ENCODE measurements at regions not wholly inside any gene's neighbourhood (a gene's known extent, or its start where the extent isn't known, plus 50 kb on each side); places are given as distances from the start of the nearest gene placed in this dataset.

DNA sequence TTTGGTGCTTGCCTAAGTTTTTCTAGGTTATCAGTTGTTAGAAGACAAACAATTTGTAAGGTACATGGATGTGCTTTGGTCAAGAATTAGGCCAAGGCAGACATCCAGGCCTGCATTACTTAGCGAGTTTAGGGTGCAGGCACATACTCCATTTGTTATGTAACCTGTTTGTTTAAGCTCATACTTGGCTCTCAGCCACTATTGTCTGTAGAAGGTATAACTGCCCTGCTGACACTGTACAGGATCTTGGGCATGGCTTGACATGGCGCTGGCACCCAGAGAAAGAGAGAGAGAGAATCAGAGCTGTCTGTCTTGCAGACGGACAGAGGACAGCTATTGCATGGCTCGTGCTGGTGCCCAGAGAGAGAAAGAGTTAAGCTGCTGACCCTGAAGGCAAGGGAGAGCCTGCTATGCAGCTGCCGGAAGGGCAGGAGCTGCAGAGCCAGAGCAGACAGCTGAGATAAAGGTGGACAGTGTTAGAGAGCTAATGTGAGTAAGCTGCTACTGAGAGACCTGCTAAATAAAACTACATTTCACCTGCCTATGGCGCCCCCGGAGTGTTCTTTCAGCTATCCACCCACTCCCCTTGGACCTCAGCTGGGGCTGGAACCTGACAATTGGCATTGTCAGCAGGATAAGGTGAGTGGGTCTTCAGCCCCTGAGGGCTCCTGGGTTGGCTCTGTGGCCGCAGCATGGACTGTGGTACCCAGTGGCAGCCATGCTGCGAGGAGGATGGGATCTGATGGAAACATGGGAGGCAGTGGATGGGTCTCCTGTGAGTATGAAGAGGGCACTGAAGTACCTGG, 120.9 kb upstream of the TMEM106B start:
- DNase-seq, result no peak

DNA sequence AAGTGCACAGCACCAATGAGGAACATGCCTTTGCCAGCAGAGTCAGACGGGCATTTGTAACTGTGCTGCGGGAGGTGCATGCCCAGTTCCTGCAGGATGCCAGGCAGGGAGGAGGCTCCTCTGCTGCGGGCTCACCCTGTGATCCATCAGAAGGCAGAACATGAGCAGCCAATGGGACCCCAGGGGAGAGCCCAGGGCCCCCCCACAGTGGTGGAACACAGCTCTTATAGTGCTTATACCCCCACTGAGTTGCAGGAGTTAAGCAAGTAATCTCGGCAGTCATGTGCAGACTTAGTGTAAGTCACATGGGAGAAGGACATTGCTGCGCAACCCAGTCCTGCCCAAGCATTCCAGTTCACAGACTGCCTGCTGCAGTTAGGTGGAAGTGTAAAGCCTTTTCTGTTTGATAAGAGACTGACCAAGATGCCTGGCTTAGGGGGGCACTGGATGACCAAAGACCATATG, 120.3 kb upstream of the TMEM106B start:
- no peak for DNase-seq

GRCh38 chr7:12091231-12091630, 119.9 kb upstream of the TMEM106B start:
- no peak for DNase-seq

- no peak for DNase-seq
These were observed 118.5 kb upstream of the TMEM106B start for GRCh38 chr7:12092499-12093130.

- DNase-seq, result no peak
These were observed 117.7 kb upstream of the TMEM106B start for GRCh38 chr7:12093365-12093764.

DNA sequence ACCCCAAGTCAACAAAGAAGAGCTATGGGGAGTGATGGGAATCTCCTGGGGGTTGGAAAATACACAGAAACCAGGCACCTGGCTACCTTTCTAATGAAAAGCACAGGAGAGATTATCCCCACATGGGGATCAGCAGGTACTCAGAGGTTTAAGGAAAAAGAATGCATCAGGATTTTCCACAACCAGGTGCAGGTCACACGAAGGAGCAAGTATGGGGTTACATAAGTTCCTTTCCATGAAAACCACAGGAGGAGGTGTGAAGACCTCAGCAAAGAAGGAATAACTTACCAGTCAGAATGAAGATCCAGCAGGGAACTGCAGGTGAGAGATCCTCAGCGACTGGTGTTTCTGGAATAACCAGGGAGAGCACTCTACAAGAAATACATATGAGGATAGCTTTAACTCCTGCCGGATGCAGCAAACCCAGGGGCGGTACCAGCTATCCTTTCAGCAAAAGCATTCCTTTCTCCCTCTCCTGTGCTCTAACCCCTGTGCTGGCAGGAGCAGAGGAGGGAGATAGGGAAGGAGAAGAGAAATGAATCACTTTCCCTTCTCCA, 116.7 kb upstream of the TMEM106B start:
- no peak for DNase-seq

GRCh38 chr7:12102126-12102525, 109.0 kb upstream of the TMEM106B start:
- no peak for DNase-seq

GRCh38 chr7:12102527-12102926, 108.6 kb upstream of the TMEM106B start:
- no peak for DNase-seq

GRCh38 chr7:12103948-12104347, 107.1 kb upstream of the TMEM106B start:
- no peak for DNase-seq

- no peak for DNase-seq
These were observed 103.7 kb upstream of the TMEM106B start for GRCh38 chr7:12107381-12107780.

GRCh38 chr7:12107841-12108254, 103.2 kb upstream of the TMEM106B start:
- no peak for DNase-seq

GRCh38 chr7:12110425-12110824, 100.7 kb upstream of the TMEM106B start:
- DNase-seq, result no peak

GRCh38 chr7:12111422-12112405, 99.4 kb upstream of the TMEM106B start:
- DNase-seq, result no peak

GRCh38 chr7:12117170-12117569, 93.9 kb upstream of the TMEM106B start:
- no peak for DNase-seq

GRCh38 chr7:12119620-12120303, 91.3 kb upstream of the TMEM106B start:
- DNase-seq, result no peak

GRCh38 chr7:12120632-12121031, 90.5 kb upstream of the TMEM106B start:
- DNase-seq, result no peak

GRCh38 chr7:12123172-12123571, 87.9 kb upstream of the TMEM106B start:
- no peak for DNase-seq

- DNase-seq, result no peak
These were observed 87.1 kb upstream of the TMEM106B start for GRCh38 chr7:12124028-12124427.

GRCh38 chr7:12127455-12127854, 83.6 kb upstream of the TMEM106B start:
- no peak for DNase-seq

GRCh38 chr7:12130609-12131008, 80.5 kb upstream of the TMEM106B start:
- DNase-seq, result no peak

GRCh38 chr7:12131122-12131521, 80.0 kb upstream of the TMEM106B start:
- DNase-seq, result no peak

DNA sequence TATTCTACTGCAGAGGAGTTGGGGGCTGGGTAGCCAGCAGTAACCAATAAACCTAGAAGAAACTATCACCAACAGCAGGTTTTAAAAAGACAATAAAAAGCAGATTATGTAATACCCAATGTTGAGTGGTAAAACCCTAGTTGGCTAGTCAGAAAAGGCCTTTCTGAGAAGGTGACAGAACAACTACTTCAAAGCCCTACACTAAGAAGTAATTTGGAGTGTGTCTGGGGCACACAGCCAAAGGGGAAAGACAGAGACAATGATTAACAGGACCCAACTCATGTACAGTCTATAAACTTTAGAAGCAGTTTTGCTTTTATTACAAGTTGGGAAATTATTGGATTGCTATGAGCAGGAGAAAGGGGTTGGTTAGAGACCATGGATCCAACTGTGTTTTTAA, 77.2 kb upstream of the TMEM106B start:
- no peak for DNase-seq
